ENCODE measurements at regions not wholly inside any gene's neighbourhood (a gene's known extent, or its start where the extent isn't known, plus 50 kb on each side); places are given as distances from the start of the nearest gene placed in this dataset.
A peak's percentile ranks its signal among the peaks of the same experiment; 100 is the strongest.

DNA sequence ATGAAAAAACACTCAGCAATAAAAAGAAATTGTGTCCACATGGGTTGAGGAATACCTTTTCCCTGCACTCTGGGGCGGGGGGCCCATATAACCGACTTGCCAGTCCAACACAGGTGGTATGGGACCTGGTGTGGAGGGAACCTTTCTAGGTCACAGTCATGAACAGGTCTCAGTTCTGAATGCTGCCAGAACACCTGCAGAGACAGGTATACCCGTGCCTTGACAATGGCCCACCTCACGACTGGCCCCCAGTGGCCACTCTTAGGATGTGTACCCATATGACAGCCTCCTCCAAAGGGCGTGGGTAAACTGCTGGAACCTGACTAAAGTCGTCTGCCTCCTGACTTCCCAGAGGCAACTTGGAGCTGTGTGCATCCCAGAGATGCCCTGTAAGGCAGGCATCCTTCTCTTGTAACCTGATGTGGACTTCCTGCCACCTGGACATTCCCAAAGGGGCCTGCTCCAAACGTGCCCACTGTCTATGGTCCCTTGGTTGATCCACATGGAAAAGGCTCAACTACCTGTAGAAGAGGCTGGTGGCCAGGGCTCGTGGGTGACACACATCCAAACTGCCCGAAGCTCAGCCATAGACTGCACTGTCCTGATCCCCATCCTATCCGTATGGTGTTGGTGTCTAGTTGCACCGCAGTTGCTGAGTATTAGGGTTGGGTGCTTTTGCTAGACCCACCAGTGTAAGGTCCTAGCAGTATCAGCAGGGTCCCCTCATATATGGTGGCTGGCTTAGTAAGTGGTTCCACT is 859.3 kb downstream of the BRD1 start:
- H3K4me3 ChIP-seq (ENCODE audit: low read depth, low read length), result no peak overlapping the region
- DNase-seq (ENCODE audit: low read depth), result peak; percentile 13
- TF ChIP-seq, protein P1, sequence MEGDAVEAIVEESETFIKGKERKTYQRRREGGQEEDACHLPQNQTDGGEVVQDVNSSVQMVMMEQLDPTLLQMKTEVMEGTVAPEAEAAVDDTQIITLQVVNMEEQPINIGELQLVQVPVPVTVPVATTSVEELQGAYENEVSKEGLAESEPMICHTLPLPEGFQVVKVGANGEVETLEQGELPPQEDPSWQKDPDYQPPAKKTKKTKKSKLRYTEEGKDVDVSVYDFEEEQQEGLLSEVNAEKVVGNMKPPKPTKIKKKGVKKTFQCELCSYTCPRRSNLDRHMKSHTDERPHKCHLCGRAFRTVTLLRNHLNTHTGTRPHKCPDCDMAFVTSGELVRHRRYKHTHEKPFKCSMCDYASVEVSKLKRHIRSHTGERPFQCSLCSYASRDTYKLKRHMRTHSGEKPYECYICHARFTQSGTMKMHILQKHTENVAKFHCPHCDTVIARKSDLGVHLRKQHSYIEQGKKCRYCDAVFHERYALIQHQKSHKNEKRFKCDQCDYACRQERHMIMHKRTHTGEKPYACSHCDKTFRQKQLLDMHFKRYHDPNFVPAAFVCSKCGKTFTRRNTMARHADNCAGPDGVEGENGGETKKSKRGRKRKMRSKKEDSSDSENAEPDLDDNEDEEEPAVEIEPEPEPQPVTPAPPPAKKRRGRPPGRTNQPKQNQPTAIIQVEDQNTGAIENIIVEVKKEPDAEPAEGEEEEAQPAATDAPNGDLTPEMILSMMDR (IDR thresholded peaks at IDR 0.05; ENCODE audit: control insufficient read depth, extremely low read depth, insufficient read depth), result peak; percentile 64

DNA sequence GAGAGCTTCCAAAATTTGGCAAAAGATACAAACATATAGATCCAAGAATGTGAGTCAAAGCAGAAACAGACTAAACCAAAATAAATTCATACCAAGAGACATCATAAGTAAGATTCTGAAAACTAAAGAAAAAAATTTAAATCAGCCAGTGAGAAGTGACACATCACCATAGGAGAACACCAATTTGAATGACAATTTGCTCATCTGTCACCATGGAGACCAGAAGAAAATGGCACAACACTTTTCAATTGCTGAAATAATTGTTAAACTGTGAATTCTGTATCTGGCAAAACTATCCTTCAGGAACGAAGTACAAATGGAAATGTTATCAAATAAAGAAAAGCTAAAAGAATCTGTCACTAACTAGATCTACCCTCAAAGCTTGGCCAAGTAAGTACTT is 864.3 kb downstream of the BRD1 start:
- no peak overlapping the region for H3K4me3 ChIP-seq (ENCODE audit: low read depth, low read length)
- DNase-seq (ENCODE audit: low read depth), result no peak
- TF ChIP-seq, protein P1 (IDR thresholded peaks at IDR 0.05; ENCODE audit: control insufficient read depth, extremely low read depth, insufficient read depth), result no peak

DNA sequence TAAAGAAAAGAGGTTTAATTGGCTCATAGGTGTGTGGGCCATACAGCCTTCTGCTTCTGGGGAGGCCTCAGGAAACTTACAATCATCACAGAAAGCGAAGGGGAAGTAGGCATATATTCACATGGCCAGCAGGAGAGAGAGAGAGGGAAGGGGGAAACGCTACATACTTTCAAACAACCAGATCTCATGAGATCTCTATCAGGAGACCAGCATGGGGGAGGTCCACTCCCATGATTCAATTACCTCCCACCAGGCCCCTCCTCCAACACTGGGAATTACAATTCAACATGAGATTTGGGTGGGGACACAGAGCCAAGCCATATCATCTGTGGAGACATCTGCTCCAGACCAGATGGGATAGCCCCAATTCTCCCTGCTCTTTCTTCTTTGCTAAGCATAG is 866.0 kb downstream of the BRD1 start:
- no peak overlapping the region for H3K4me3 ChIP-seq (ENCODE audit: low read depth, low read length)
- TF ChIP-seq, protein P1 (IDR thresholded peaks at IDR 0.05; ENCODE audit: control insufficient read depth, extremely low read depth, insufficient read depth), result no peak

DNA sequence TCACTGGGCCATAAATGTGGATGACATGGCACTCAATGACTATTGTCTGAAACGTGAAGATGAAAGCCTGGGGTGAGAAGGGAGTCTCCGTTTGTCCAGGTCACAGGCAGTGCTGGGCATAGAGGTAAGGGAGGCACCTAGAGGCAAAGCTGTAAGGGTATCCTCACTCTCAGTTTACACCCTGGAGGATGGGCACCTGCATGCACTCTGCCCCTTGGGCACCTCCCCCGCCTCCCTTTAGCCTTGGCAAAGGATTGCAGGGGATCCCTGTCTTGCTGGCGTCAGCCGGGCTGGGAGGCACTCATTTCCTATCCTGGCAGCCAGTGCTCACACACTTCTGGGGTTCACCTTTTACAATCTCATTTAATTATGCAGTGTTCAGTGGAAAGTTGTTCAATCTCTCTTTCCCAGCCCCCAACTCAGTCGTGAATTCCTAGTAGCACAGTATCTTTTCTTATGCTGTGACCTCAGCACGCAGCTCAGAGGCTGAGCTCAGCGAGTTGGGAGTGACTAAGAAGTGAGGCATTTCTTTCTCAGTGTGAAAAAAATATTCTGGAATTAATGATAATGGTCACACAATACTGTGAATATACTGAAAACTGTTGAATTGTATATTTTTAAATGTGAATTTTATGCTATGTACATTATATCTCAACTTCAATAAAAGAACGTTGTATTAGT is 866.6 kb downstream of the BRD1 start:
- TF ChIP-seq, protein P1 (IDR thresholded peaks at IDR 0.05; ENCODE audit: control insufficient read depth, extremely low read depth, insufficient read depth), result no peak
- no peak for DNase-seq (ENCODE audit: low read depth)
- H3K4me3 ChIP-seq (ENCODE audit: low read depth, low read length), result no peak overlapping the region

More for the DNA sequence above, 866.0 kb downstream of the BRD1 start:
- no peak for DNase-seq (ENCODE audit: low read depth)

DNA sequence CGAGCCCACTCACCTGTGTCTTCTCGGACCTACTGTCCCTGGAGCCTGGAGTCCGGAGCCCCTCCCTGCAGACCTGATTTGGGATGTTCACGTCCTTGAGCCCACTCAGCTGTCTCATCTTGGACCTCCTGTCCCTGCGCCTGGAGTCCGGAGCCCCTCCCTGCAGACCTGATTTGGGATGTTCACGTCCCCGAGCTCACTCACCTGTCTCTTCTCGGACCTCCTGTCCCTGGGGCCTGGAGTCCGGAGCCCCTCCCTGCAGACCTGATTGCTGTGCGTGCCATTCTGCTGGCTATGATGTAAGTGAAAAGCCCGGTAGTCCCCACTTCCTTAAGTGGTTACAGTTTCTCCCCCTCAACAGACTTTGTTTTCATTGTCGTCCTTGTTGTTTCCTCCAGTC is 867.1 kb downstream of the BRD1 start:
- TF ChIP-seq, protein P1 (IDR thresholded peaks at IDR 0.05; ENCODE audit: control insufficient read depth, extremely low read depth, insufficient read depth), result no peak
- DNase-seq (ENCODE audit: low read depth), result no peak

DNA sequence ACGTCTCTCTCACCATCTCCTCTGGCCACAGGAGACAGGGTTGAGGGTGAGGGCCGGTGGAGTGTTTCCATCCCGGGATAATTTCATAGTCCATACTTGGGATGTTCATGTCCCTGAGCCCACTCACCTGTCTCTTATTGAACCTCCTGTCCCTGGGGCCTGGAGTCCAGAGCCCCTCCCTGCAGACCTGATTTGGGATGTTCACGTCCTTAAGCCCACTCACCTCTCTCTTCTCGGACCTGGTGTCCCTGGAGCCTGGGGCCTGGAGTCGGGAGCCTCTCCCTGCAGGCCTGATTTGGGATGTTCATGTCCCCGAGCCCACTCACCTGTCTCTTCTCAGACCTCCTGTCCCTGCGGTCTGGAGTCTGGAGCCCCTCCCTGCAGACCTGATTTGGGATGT is 868.2 kb downstream of the BRD1 start:
- TF ChIP-seq, protein P1 (IDR thresholded peaks at IDR 0.05; ENCODE audit: control insufficient read depth, extremely low read depth, insufficient read depth), result no peak

More for the DNA sequence above, 867.1 kb downstream of the BRD1 start:
- H3K4me3 ChIP-seq (ENCODE audit: low read depth, low read length), result no peak overlapping the region

More for the DNA sequence above, 868.2 kb downstream of the BRD1 start:
- no peak for DNase-seq (ENCODE audit: low read depth)
- H3K4me3 ChIP-seq (ENCODE audit: low read depth, low read length), result no peak overlapping the region
